ENCODE measurements at regions not wholly inside any gene's neighbourhood (a gene's known extent, or its start where the extent isn't known, plus 50 kb on each side); places are given as distances from the start of the nearest gene placed in this dataset.

DNA sequence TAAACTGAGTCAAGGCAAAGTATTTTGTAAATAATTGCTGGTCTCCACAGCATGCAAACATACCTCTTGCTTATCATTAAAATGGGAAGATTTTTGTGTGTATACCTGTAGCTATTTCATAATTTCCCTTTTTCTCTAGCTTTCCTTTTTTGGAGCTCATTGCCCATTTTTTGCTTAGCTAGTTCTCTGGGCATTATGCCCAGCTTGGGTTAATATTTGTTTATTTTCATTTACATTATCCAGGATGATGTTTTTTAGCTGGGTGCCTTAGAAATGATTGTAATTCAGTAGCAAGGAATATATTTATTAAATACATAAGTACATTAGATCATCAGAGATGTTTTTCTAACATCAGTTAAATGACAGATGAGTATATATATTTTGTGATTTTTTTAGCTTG, 1271.7 kb upstream of the GBE1 start:
- no peak for DNase-seq (ENCODE audit: low read depth, low spot score)
- TF ChIP-seq CTCF (IDR thresholded peaks at IDR 0.05; ENCODE audit: insufficient read depth, low read length, missing control alignments) = no peak
- POLR2A ChIA-PET = no interaction called here
- CTCF ChIA-PET = no interaction called here
- no peak overlapping the region for H3K4me3 ChIP-seq (ENCODE audit: low read depth, low read length)

GRCh38 chr3:83023086-83023485, 1261.6 kb upstream of the GBE1 start:
- no peak overlapping the region for H3K4me3 ChIP-seq (ENCODE audit: low read depth, low read length)
- no peak for DNase-seq (ENCODE audit: low read depth, low spot score)
- TF ChIP-seq CTCF (IDR thresholded peaks at IDR 0.05; ENCODE audit: insufficient read depth, low read length, missing control alignments) = no peak
- CTCF ChIA-PET = no interaction called here
- POLR2A ChIA-PET = no interaction called here

- DNase-seq (ENCODE audit: low read depth, low spot score) = no peak
- no peak for TF ChIP-seq CTCF (IDR thresholded peaks at IDR 0.05; ENCODE audit: insufficient read depth, low read length, missing control alignments)
- ChIA-PET CTCF (no interaction called here), POLR2A (no interaction called here)
- H3K4me3 ChIP-seq (ENCODE audit: low read depth, low read length) = no peak overlapping the region
These were observed 1250.0 kb upstream of the GBE1 start for GRCh38 chr3:83011481-83011880.

DNA sequence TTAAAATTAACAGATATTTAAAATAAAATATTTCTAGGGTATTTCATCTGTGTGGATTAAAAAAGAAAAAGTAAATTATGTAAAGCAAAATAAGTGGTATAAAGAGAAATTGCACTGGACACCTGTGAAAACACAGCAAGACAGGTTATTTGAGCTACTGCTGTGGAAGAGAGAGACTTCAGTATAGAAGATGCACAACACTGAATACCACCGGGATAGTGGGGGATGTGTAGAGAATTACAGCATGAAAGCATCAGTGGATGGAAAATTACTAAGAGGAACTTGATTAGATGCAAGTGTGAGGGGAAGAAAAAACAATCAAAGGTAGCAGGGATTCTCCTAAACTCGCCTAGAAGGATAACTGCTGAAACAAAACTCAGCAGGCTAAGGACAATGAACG, 1242.5 kb upstream of the GBE1 start:
- DNase-seq (ENCODE audit: low read depth, low spot score) = no peak
- H3K4me3 ChIP-seq (ENCODE audit: low read depth, low read length) = no peak overlapping the region
- ChIA-PET CTCF (no interaction called here), POLR2A (no interaction called here)
- no peak for TF ChIP-seq CTCF (IDR thresholded peaks at IDR 0.05; ENCODE audit: insufficient read depth, low read length, missing control alignments)

- POLR2A ChIA-PET = no interaction called here
- no peak overlapping the region for H3K4me3 ChIP-seq (ENCODE audit: low read depth, low read length)
- TF ChIP-seq CTCF (IDR thresholded peaks at IDR 0.05; ENCODE audit: insufficient read depth, low read length, missing control alignments) = no peak
- no peak for DNase-seq (ENCODE audit: low read depth, low spot score)
- CTCF ChIA-PET = no interaction called here
These were observed 1241.5 kb upstream of the GBE1 start for GRCh38 chr3:83002869-83003445.

GRCh38 chr3:82999777-83000176, 1238.3 kb upstream of the GBE1 start:
- no peak for DNase-seq (ENCODE audit: low read depth, low spot score)
- POLR2A ChIA-PET = no interaction called here
- no peak for TF ChIP-seq CTCF (IDR thresholded peaks at IDR 0.05; ENCODE audit: insufficient read depth, low read length, missing control alignments)
- CTCF ChIA-PET = no interaction called here
- H3K4me3 ChIP-seq (ENCODE audit: low read depth, low read length) = no peak overlapping the region
